GM12873 (cell line): ENCODE measurements at regions not wholly inside any gene's neighbourhood (a gene's known extent, or its start where the extent isn't known, plus 50 kb on each side); places are given as distances from the start of the nearest gene placed in this dataset.

ENCODE experiments used
- TF ChIP-seq, protein P1 (sequence below): IDR thresholded peaks from 2 replicates; pipeline ENCODE4 v1.5.1; 2012; ENCODE audit warnings: low read depth, mild to moderate bottlenecking, moderate library complexity, low read length, control low read depth; ENCODE audit not compliant: insufficient read depth; ENCODE audit errors: missing control alignments

DNA sequence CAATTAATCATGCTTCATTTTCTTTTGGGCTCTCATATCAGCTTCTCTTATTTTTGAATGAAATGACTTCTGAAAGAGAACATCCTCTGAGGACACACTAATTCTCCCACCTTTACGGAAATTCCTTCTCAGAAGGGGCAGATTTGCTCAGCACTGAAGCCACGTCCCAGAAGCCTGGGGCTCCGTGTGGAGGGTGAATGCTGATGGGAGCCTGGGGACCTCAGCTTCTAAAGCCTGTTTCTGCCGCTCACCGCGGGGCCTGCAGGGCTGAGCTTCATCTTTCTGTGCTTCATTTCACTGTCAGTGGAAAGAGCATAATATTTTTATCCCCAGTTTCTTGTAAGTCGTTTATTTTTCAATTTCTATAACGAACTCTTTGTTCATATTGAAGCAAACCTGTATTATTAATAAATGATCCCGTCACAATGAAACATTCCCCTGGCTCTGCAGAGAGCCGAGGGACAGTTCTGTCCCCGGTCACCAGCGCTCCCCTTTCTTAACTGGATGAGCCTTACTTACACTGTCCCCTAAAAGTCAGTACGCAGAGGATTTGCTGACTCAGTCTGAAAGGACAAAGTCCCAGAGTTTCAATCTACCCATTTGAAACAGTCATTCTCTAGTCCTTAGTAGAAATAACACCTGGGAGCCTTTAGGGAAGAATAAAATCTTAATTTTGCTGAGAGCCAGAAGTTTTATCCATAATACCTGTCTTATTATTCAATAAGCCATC is 364.6 kb upstream of the FAT1 start:
- TF ChIP-seq, protein P1, sequence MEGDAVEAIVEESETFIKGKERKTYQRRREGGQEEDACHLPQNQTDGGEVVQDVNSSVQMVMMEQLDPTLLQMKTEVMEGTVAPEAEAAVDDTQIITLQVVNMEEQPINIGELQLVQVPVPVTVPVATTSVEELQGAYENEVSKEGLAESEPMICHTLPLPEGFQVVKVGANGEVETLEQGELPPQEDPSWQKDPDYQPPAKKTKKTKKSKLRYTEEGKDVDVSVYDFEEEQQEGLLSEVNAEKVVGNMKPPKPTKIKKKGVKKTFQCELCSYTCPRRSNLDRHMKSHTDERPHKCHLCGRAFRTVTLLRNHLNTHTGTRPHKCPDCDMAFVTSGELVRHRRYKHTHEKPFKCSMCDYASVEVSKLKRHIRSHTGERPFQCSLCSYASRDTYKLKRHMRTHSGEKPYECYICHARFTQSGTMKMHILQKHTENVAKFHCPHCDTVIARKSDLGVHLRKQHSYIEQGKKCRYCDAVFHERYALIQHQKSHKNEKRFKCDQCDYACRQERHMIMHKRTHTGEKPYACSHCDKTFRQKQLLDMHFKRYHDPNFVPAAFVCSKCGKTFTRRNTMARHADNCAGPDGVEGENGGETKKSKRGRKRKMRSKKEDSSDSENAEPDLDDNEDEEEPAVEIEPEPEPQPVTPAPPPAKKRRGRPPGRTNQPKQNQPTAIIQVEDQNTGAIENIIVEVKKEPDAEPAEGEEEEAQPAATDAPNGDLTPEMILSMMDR = no peak

DNA sequence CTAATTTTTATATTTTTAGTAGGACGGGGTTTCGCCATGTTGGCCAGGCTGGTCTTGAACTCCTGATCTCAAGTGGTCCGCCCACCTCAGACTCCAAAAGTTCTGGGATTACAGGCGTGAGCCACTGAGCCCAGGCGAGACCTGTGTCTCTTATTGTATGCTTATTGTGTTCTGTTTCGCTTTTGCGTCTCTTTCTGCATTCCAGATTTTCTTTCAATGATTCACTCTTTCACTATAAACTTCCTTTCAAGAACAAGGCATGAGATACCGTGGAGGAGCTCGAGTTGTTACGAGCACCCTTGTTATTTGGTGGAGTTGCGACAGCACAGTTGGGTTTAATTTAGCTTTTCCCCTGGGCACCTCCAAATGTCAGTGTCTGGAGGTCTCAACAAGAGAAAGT is 366.7 kb upstream of the FAT1 start:
- TF ChIP-seq, protein P1 = no peak

DNA sequence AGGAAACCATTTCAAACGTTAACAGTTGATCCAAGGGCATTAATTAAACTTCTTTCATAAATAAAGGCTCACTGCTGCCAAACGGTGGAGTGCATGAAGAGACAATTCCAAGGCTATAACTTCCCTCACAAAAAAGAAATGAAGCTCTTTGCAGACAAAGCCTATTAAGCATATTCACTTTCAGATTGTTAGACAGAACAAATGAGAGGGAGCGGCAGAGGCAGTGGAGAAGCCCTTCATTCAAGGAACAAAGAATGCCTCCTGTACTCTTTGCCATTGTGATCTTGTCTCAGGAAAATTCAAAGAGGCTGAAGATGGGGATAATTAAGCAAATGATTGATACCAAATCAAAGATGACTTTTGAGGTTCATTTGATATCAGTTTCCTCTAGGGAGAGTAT is 370.5 kb upstream of the FAT1 start:
- TF ChIP-seq, protein P1 = no peak

- TF ChIP-seq, protein P1 = no peak
Measured at GRCh38 chr4:187098429-187098828, 374.8 kb upstream of the FAT1 start.

GRCh38 chr4:187103351-187103750 is 379.7 kb upstream of the FAT1 start:
- TF ChIP-seq, protein P1 = no peak

GRCh38 chr4:187108845-187109244 is 385.2 kb upstream of the FAT1 start:
- TF ChIP-seq, protein P1 = no peak

GRCh38 chr4:187109636-187110035 is 386.0 kb upstream of the FAT1 start:
- TF ChIP-seq, protein P1 = no peak
